SK-N-SH (cell line): ENCODE measurements at regions not wholly inside any gene's neighbourhood (a gene's known extent, or its start where the extent isn't known, plus 50 kb on each side); places are given as distances from the start of the nearest gene placed in this dataset.

Experiments used
- CTCF ChIA-PET: fragments of 300-600, 350-600 bp; formaldehyde crosslinking; extraction: SDS; loops from one replicate; lab custom pipeline; 2021; lab: Yijun Ruan, JAX
- POLR2A ChIA-PET: fragments of 350-600 bp; sonication (Branson Sonifier 250); formaldehyde crosslinking; extraction: SDS; loops from one replicate; lab custom pipeline; 2020; ENCODE audit warnings: antibody characterized with exemption, inconsistent platforms; lab: Yijun Ruan, JAX
- DNase-seq: peaks from one replicate; pipeline ENCODE4 v3.0.0; 2012
- H2AFZ ChIP-seq: fragments of 200-600 bp; sonication (generic); 2 replicates; pipeline ENCODE4 v1.8.1; 2016; ENCODE audit warnings: antibody characterized with exemption, mild to moderate bottlenecking, low read depth
- H3F3A ChIP-seq: fragments of 200-600 bp; sonication (generic); replicated peaks from 2 replicates; pipeline ENCODE3; 2016; ENCODE audit warnings: antibody characterized with exemption, mild to moderate bottlenecking; ENCODE audit not compliant: insufficient read depth
- H3K27ac ChIP-seq, 2 experiments: fragments of 200-500 bp in 1 of 2; fragments of 200-600 bp in 1 of 2; sonication (Bioruptor generic) in 1 of 2; sonication (generic), shearing (Covaris generic) in 1 of 2; 2 replicates each; pipeline versions ENCODE4 v1.5.1 to v1.6.1; 2014 to 2016; ENCODE audit warnings: low read depth in 2 of 2, inconsistent platforms in 1 of 2, low read length in 1 of 2, mild to moderate bottlenecking in 1 of 2, mixed read lengths in 1 of 2
- H3K27me3 ChIP-seq: fragments of 200-600 bp; sonication (generic), shearing (Covaris generic); 2 replicates; pipeline ENCODE4 v1.6.1; 2016; ENCODE audit warnings: mixed run types; ENCODE audit not compliant: insufficient read depth
- H3K36me3 ChIP-seq, 2 experiments: fragments of 200-500 bp in 1 of 2; fragments of 200-600 bp in 1 of 2; sonication (Bioruptor generic) in 1 of 2; sonication (generic) in 1 of 2; replicated peaks in 1 of 2; 2 replicates each; pipeline versions ENCODE3 to v1.5.1; 2014 to 2016; ENCODE audit warnings: low read length in 1 of 2, mild to moderate bottlenecking in 1 of 2; ENCODE audit not compliant: insufficient read depth in 2 of 2, control insufficient read depth in 1 of 2
- H3K4me1 ChIP-seq, 2 experiments: fragments of 200-500 bp in 1 of 2; fragments of 200-600 bp in 1 of 2; sonication (Bioruptor generic) in 1 of 2; sonication (generic), shearing (Covaris generic) in 1 of 2; 2 replicates each; pipeline versions ENCODE4 v1.5.1 to v1.6.1; 2014 to 2016; ENCODE audit warnings: low read depth in 1 of 2, low read length in 1 of 2, mixed run types in 1 of 2; ENCODE audit not compliant: insufficient read depth in 2 of 2, control insufficient read depth in 1 of 2
- H3K4me2 ChIP-seq: fragments of 200-600 bp; sonication (generic), shearing (Covaris generic); 2 replicates; pipeline ENCODE4 v1.6.1; 2017; ENCODE audit warnings: mixed run types
- H3K4me3 ChIP-seq, 2 experiments: fragments of 200-500 bp in 1 of 2; fragments of 200-600 bp in 1 of 2; sonication (Bioruptor generic) in 1 of 2; sonication (generic), shearing (Covaris generic) in 1 of 2; 2 replicates each; pipeline versions ENCODE4 v1.5.1 to v1.8.1; 2014 to 2016; ENCODE audit warnings: low read depth in 2 of 2, inconsistent platforms in 1 of 2, low read length in 1 of 2, mild to moderate bottlenecking in 1 of 2, mixed read lengths in 1 of 2, moderate library complexity in 1 of 2
- H3K79me2 ChIP-seq: fragments of 200-600 bp; sonication (generic); 2 replicates; pipeline ENCODE4 v1.8.1; 2017; ENCODE audit warnings: mild to moderate bottlenecking; ENCODE audit not compliant: insufficient read depth
- H3K9ac ChIP-seq: fragments of 200-600 bp; sonication (generic); 2 replicates; pipeline ENCODE4 v1.6.1; 2017; ENCODE audit warnings: mixed run types
- H3K9me2 ChIP-seq: fragments of 200-600 bp; sonication (generic); 2 replicates; pipeline ENCODE4 v1.6.1; 2017; ENCODE audit warnings: mixed run types
- H3K9me3 ChIP-seq: fragments of 200-600 bp; sonication (generic); 2 replicates; pipeline ENCODE4 v1.6.1; 2017; ENCODE audit warnings: mixed run types, mild to moderate bottlenecking, moderate library complexity
- H4K20me1 ChIP-seq: fragments of 200-600 bp; sonication (generic); 2 replicates; pipeline ENCODE4 v1.6.1; 2017; ENCODE audit warnings: mild to moderate bottlenecking, mixed run types; ENCODE audit not compliant: insufficient read depth
- CHD2 ChIP-seq: fragments of 150-350 bp; IDR thresholded peaks from 2 replicates; pipeline ENCODE4 v1.6.1; 2018; ENCODE audit warnings: low read length; ENCODE audit not compliant: partially characterized antibody
- CTCF ChIP-seq: fragments of 200-600 bp; sonication (generic); IDR thresholded peaks from 2 replicates; pipeline ENCODE4 v1.6.1; 2017; ENCODE audit warnings: antibody characterized with exemption, mild to moderate bottlenecking, moderate library complexity
- ELF1 ChIP-seq: IDR thresholded peaks from 2 replicates; pipeline ENCODE4 v1.4.0; 2012
- EP300 ChIP-seq, 2 experiments: IDR thresholded peaks; 2 replicates each; pipeline versions ENCODE4 v1.4.0 to v1.6.1; 2012; ENCODE audit warnings: borderline replicate concordance in 1 of 2, low read depth in 1 of 2, low read length in 1 of 2
- EZH2phosphoT487 ChIP-seq: fragments of 200-600 bp; sonication (generic); IDR thresholded peaks from 2 replicates; pipeline ENCODE4 v1.6.1; 2017; ENCODE audit warnings: low read depth, mixed run types, mild to moderate bottlenecking, antibody characterized with exemption, moderate library complexity, borderline replicate concordance
- FOXJ3 ChIP-seq: sonication (generic); formaldehyde crosslinking; IDR thresholded peaks from 2 replicates; pipeline ENCODE4 v1.5.1; 2020; ENCODE audit warnings: mild to moderate bottlenecking, missing genetic modification reagents
- GATA2 ChIP-seq: sonication (generic); formaldehyde crosslinking; IDR thresholded peaks from 2 replicates; pipeline ENCODE4 v1.5.0; 2020; ENCODE audit warnings: mild to moderate bottlenecking, missing genetic modification reagents
- JUND ChIP-seq: IDR thresholded peaks from 2 replicates; pipeline ENCODE4 v1.4.0; 2012
- MAX ChIP-seq: IDR thresholded peaks from 2 replicates; pipeline ENCODE4 v1.4.0; 2012; ENCODE audit warnings: low read depth
- MXI1 ChIP-seq: IDR thresholded peaks from 2 replicates; pipeline ENCODE4 v1.6.1; 2012; ENCODE audit warnings: mild to moderate bottlenecking, low read depth, low read length, improper control_type of control experiment
- NFIC ChIP-seq: IDR thresholded peaks from 2 replicates; pipeline ENCODE4 v1.4.0; 2012; ENCODE audit warnings: borderline replicate concordance
- NRF1 ChIP-seq: IDR thresholded peaks from 2 replicates; pipeline ENCODE4 v1.6.1; 2012; ENCODE audit warnings: low read depth, mild to moderate bottlenecking, low read length
- POLR2AphosphoS5 ChIP-seq: IDR thresholded peaks from 2 replicates; pipeline ENCODE4 v1.6.1; 2012; ENCODE audit warnings: low read depth, low read length
- RAD21 ChIP-seq: IDR thresholded peaks from 2 replicates; pipeline ENCODE4 v1.6.1; 2012; ENCODE audit warnings: mild to moderate bottlenecking, low read length
- RCOR1 ChIP-seq: fragments of 150-350 bp; IDR thresholded peaks from 2 replicates; pipeline ENCODE4 v1.6.1; 2017; ENCODE audit warnings: antibody characterized with exemption, low read length
- SMC3 ChIP-seq: IDR thresholded peaks from 2 replicates; pipeline ENCODE4 v1.6.1; 2012; ENCODE audit warnings: low read depth, low read length, improper control_type of control experiment
- TCF12 ChIP-seq: IDR thresholded peaks from 2 replicates; pipeline ENCODE4 v1.4.0; 2012
- USF2 ChIP-seq: fragments of 150-350 bp; IDR thresholded peaks from 2 replicates; pipeline ENCODE4 v1.6.1; 2017; ENCODE audit warnings: antibody characterized with exemption, low read length, low read depth, borderline replicate concordance
- ZBTB33 ChIP-seq: IDR thresholded peaks from 2 replicates; pipeline ENCODE4 v1.4.0; 2012; ENCODE audit warnings: low read depth, borderline replicate concordance
- WGBS: methylation state at CpG from one replicate; pipeline ENCODE4 v1.1.6; 2017; ENCODE audit warnings: low lambda C conversion rate; 5-methylcytosine and 5-hydroxymethylcytosine counted together

- H3K9me3 ChIP-seq: no peaks in the 10 kb centered on the region
- H3F3A ChIP-seq: no peaks in the 10 kb centered on the region
- 24% methylated on average over 4 of the region's 4 CpGs for WGBS
- ChIA-PET CTCF (interaction anchor here (0.9 to 1.2 kb wide), 3 partner anchors 11 to 32 kb away, joined by 3 to 4 read pairs (median 4); no protein-coding TSS in a partner anchor), POLR2A (interaction anchor here (0.7 kb wide), 1 partner anchor 460 kb away, joined by 3 read pairs; no protein-coding TSS in a partner anchor)
- TF ChIP-seq NFIC: no peak
- no peak for TF ChIP-seq TCF12
- no peak for TF ChIP-seq ZBTB33
- TF ChIP-seq CHD2: no peak
- no peak for TF ChIP-seq SMC3
- TF ChIP-seq MAX: no peak
- TF ChIP-seq EZH2phosphoT487: no peak
- no peak for TF ChIP-seq CTCF
- H3K9ac ChIP-seq: no peak overlapping the region
- H3K27ac ChIP-seq: no peak overlapping the region
- no peak for DNase-seq
- no peaks in the 10 kb centered on the region for H3K9me2 ChIP-seq
- H3K36me3 ChIP-seq: no peaks in the 10 kb centered on the region
- H2AFZ ChIP-seq: no peak overlapping the region
- H3K4me2 ChIP-seq: no peak overlapping the region
- peaks cover 0 to 12% of the 10 kb centered on the region in 2 experiments; a peak in 2 of 4 replicates for H3K4me1 ChIP-seq
- no peak overlapping the region for H3K4me3 ChIP-seq
- no peaks in the 10 kb centered on the region for H3K79me2 ChIP-seq
- no peaks in the 10 kb centered on the region for H3K27me3 ChIP-seq
- no peaks in the 10 kb centered on the region for H4K20me1 ChIP-seq
Observed at GRCh38 chr2:176847575-176847974, 365.0 kb upstream of the HNRNPA3 start.

GRCh38 chr2:176848844-176849243 is 363.8 kb upstream of the HNRNPA3 start:
- Histone ChIP-seq H3K4me3 (no peak overlapping the region), H3K27ac (peak overlapping the region in 1 of 2 experiments; percentile 53; a peak in 2 of 4 replicates), H3K27me3 (no peaks in the 10 kb centered on the region), H3K4me1 (peaks cover 0 to 12% of the 10 kb centered on the region in 2 experiments; a peak in 2 of 4 replicates), H3K36me3 (no peaks in the 10 kb centered on the region), H3K4me2 (no peak overlapping the region), H3K9ac (no peak overlapping the region), H3K9me3 (no peaks in the 10 kb centered on the region), H2AFZ (no peak overlapping the region), H3K79me2 (no peaks in the 10 kb centered on the region), H4K20me1 (no peaks in the 10 kb centered on the region), H3F3A (no peaks in the 10 kb centered on the region)
- WGBS: 42% methylated on average over 8 of the region's 8 CpGs
- ChIA-PET CTCF (interaction anchor here (0.9 to 1.6 kb wide), 4 partner anchors 12 to 211 kb away, joined by 3 to 4 read pairs (median 4); no protein-coding TSS in a partner anchor), POLR2A (no interaction called here)
- TF ChIP-seq MXI1: peak; percentile 31; the same call in 1 of the 2 replicates
- TF ChIP-seq POLR2AphosphoS5: no peak
- TF ChIP-seq ELF1: no peak
- peak; percentile 49 for TF ChIP-seq CHD2
- no peak for TF ChIP-seq USF2
- TF ChIP-seq EP300 (IDR thresholded peaks at IDR 0.05; ENCODE audit: borderline replicate concordance in 1 of 2, low read depth in 1 of 2, low read length in 1 of 2): peak in 1 of 2 experiments; percentile 91; a peak in 2 of 4 replicates
- TF ChIP-seq JUND: no peak
- TF ChIP-seq NRF1: no peak
- no peak for TF ChIP-seq CTCF
- peak; percentile 24; the same call in 1 of the 2 replicates for TF ChIP-seq RAD21
- TF ChIP-seq GATA2 (CRISPR knock-in tag): peak; percentile 69
- peak; percentile 54; the same call in 1 of the 2 replicates for TF ChIP-seq FOXJ3 (CRISPR knock-in tag)
- peak; percentile 78 for TF ChIP-seq RCOR1
- TF ChIP-seq, all 33 proteins: peak for 7
- peak; percentile 57 for DNase-seq
- H3K9me2 ChIP-seq: no peaks in the 10 kb centered on the region
